Tongue (tissue), 1 donor: ENCODE measurements at regions not wholly inside any gene's neighbourhood (a gene's known extent, or its start where the extent isn't known, plus 50 kb on each side); places are given as distances from the start of the nearest gene placed in this dataset.
"Not testable (repeated sequence)": the region's sequence is repeated elsewhere in the genome, so short reads cannot be mapped to it uniquely, and the experiment has no call there.

Source experiments
- DNase-seq: peaks from one replicate; pipeline ENCODE4 v3.0.0-alpha.2; 2015

DNA sequence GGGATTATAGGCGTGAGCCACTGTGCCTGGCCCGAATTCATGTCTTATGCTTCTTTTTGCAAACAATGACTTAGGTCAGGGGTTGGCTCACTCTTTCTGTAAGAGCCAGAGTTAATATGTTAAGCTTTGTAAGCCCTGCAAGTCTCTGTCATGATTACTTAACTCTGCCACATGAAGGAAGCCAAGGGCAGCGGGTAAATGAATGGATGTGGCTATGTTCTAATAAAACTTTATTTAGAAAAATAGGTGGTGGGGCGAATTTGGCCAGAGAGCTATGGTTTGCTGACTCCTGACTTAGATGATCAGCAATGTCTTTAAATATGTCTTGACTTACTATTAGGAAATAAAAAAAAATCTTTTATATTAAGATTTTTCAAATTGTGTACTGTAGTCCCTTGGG lies 114.9 kb upstream of the ZFP64 start:
- no peak for DNase-seq

DNA sequence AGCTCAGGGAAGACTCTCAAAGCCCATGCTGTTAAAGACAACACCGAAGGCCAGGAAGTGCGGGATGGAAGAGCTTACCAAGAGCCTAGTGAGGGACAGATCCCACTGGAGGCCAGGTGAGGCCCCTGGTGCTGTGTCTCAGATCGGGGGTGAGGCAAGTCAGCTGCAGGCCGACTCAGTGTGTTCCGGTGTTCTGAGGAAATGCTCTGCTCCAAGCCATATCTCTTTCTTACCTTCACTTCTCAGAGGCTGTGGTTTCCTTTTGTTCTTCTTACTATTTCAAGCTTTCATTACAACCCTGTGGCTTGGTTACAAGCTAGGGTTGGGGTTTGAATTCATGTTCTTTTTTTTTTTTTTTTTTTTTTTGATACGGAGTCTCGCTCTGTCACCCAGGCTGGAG lies 114.3 kb upstream of the ZFP64 start:
- no peak for DNase-seq

DNA sequence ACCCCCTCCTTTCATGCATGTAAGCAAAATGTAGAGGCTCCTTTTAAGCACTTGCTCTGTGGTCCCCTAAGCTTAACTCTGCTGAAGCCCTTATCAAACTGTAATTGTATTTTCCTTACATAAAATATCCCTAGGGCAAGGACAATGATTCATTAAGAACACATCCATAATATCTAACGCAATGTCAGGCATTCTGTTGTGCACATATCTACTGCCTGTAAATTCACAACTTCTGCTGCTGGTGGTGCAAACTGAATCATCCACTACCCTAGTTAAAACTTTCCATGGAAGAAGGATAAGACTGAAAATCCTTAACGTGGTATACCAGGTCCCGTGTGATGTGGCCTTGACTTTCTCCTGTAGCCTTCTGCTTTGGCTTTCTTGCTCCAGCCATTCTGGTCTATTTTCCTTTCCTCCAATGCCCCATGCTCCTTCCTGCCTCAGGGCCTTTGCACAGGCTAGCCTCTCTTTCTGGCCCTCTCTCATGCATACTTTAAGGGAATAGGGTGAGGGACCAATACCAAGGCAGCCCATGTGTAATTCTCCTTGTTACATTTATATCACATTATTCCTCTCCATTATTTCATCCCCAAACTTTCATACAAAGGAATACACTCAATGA lies 113.6 kb upstream of the ZFP64 start:
- DNase-seq: no peak

DNA sequence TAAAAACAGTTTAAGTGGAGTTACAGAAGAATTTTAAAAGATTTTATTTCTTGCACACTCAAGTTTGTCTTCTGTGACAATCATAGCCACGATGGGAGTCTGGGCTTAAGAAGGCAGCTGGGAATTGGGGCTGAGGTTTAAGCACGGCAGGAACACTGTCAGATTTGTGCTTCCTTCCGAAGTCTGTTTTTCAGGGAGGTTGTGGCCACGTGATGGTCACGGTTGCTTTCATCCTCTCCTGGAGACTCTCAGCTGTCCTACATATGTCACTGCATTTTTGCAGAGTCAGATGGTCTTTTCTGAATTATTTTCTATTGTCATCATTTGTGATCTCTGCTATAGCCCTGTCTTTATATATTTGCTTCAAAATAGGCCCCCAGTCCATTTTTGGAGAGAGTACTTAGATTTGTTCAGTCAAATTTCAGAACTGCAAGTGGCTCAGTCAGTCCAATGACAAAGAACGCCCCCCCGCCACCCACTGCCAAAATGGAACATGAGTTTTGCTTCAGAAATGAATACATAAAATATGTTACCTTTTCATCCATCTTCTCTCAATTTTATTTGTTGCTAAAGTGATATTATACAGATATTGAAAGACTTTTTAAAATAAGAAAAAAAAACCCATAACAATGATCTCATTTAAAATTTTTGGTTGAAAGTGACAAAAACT lies 111.8 kb upstream of the ZFP64 start:
- peak; percentile 24 for DNase-seq

DNA sequence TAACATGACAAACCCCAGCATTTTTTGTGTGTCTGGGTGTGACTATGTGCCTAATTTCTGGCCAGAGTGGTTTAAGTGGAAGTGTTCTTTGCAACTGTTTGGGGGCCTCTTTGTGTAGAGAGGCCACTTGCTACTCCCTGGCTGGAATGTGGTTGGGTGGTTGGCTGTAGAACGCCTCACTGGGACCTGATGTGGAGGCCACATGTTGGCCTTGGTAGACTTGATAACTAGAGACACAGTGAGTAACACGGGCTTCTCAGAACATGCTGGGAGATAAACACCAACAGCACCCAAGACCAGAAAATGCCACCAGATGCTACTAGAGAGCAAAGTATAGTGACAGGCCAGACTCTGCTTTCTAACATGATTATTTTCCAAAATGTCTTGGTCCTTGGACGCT lies 111.2 kb upstream of the ZFP64 start:
- DNase-seq: no peak

DNA sequence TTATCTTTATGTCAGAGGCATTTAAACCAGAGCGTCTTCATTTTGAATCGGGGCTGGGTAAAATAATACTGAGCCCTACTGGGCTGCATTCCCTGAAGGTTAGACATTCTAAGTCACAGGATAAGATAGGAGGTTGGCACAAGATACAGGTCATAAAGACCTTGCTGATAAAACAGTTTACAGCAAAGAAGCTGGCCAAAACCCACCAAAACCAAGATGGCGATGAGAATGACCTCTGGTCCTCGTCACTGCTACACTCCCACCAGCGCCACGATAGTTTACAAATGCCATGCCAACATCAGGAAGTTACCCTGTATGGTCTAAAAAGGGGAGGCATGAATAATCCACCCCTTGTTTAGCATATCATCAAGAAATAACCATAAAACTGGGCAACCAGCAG lies 110.5 kb upstream of the ZFP64 start:
- DNase-seq: not testable (repeated sequence)

DNA sequence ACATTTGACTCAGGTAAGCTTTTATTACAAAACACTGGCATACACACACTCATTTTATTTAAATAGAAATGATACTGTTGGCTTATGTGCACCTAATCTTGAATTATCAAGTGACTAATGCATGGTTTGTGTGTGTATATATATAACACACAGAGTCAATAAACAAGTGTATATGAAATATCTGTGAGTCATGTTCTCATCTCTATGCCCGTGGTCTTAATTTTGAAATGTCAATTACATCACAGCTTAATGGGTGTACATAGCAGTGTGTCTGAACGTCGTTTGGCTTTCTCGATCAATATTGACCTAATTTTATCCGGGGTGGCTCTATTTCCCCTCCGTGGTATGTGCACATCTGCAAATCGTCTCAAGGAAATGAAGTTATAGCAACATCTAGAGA lies 104.0 kb upstream of the ZFP64 start:
- no peak for DNase-seq

DNA sequence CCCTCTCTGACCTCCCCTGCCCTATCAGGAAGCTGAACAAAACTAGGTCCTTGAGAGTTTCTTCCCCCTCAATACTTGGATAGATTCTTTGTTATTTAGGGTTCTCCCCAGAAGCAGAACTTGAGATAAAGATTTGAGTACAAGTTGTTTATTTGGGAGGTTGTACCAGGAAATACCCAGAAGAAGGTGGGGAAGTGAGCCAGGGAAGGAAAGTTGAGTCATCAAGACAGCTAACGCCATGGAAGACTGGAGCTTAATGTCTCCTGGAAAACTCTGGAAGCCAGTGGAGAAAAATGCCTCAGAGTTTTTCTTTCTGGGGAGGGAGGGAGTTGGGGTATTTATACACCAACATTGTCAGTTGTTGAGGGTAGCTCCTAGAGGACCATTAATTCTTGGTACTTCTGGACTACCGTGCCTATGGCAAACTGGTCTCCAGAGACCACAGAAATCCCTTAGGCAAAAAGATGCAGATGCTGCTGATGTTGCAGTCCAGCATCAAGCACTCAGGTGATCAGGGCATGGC lies 102.6 kb upstream of the ZFP64 start:
- no peak for DNase-seq

DNA sequence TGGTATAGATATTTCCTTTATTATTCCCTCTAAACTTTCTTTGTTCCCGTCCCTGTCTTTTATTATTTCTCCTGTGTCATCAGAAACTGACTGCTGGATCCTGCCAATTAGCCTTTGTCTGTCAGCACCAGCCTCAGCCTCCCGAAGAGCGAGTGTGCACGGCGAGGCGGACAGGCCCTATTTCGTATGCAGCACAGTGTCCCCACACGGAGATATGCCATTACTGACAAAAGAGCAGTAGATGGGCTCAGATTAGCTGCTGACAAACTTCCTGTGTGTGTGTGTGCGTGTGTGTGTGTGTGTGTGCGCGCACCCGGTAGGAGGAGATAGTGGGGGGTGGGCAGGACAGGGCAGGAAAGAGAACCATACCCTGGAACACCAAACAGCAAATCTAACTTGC lies 99.5 kb upstream of the ZFP64 start:
- DNase-seq: no peak

DNA sequence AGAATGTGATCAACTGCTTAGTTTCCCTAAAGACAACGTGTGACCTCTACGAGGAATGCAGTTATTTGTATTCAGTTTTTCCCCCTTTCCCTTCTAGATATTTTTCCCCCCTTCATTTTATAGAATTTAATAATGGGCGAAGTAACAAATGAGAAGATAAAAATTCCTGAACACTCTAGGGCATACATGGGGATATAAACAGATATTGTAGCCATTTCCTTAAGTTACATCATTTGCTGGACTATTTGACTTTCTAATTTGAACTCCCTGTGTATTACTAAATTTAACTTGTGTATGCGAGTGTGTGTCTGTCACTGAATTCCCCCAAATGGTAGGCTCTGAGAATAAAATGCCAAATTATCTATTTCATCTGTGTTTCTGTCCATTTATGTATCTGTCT lies 99.0 kb upstream of the ZFP64 start:
- DNase-seq: no peak

DNA sequence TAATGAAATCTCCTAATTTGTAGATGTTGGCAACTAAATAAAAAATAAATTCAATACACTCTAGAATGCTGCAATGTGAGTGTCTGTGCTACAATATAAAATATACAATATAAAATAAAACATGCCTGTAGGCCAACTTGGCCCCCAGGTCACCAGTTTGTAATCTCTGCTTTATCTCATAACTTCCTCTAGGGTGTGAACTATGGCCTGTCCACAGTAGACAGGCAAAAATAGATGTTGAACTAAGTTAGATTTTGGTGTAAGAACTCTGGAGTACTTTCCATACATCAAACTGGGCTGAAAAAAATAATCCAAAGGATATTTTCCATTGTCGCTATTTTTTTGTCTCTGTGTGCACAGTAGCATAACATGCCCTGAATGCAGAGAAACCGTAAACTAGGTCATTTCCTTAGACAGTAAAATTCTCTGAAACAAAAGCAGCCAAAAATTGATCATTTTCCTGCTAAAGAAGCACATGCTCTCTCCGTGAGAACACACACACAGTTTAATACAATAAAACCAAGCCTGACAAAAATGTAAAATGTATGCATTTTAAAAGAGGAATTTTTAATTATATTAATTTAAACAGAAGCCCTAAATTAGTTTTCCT lies 98.5 kb upstream of the ZFP64 start:
- no peak for DNase-seq

DNA sequence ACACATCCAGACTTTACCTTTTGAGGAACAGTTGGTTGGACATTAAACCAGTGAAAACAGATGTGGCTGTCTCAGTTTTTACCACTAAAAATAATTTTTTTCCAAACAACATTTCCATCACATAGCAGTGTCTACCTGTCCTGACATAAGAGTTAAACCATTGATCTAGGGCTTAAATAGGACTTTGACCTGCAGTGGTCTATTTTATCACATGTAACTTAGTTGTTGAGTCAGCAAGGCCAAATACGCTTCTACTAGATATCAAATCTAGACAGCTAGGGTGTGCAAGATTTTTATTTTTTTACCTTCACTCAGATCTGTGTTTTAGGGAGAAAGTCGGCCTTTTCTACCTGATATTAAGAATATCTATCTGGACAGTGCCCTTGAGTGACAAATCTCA lies 88.8 kb upstream of the ZFP64 start:
- no peak for DNase-seq

DNA sequence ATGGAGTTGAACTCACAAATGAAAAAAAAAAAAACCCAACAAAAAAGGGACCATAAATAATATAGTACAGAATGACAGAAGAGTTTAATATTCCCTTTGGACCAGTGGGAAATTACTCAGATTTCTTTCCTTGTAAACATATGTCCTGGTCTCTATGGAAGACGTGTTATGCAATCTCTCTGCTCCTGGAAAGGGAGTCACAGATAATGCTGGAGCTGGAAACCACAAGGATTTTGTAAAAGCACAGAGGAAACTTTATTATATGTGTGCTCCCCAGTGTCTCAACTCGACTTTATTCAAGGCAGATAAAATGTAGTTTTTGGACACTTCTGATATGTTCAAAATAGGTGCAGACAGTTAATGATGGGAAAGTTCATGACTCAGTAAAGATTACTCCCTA lies 88.1 kb upstream of the ZFP64 start:
- DNase-seq: no peak

DNA sequence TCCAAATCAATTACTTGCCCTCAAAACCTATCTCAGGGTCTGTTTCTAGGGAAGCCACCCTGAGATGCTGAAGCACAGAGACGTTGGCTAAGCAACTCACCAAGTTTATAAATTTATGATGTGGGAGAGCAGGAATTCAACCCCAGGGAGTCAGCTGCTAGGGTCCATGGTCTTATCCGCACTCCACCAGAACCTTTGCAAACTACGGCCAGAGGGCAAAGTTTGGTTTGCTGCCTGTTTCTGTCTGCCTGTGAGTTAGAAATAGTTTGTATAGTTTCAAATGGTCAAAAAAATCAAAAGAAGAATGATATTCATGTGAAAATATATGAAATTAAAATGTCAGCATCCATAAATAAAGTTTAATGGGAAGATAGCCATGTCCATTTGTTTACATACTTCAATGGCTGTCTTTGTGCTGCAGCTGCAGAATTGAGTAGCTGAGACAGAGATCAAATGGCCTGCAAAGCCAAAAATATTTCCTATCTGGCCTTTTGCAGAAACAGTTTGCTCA lies 83.7 kb upstream of the ZFP64 start:
- peak; percentile 38 for DNase-seq

DNA sequence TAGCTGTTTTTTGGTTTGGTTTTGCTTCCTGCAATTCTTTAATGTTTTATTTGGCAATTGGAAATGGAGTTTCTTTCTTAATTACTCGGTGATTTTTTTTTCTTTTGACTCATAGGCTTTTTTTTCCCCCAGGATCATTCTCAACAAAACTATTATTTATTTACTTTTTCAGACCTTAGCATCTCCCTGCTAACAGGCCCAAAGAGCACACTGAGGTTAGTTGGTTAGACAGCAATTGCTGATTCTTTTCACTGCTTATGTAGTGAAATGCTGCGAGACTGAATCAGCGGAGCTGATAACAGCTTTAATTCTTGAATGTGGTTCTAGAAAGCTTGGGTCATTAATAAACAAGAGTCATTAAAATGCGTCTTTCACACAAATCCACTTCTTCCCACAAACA lies 79.1 kb upstream of the ZFP64 start:
- no peak for DNase-seq

DNA sequence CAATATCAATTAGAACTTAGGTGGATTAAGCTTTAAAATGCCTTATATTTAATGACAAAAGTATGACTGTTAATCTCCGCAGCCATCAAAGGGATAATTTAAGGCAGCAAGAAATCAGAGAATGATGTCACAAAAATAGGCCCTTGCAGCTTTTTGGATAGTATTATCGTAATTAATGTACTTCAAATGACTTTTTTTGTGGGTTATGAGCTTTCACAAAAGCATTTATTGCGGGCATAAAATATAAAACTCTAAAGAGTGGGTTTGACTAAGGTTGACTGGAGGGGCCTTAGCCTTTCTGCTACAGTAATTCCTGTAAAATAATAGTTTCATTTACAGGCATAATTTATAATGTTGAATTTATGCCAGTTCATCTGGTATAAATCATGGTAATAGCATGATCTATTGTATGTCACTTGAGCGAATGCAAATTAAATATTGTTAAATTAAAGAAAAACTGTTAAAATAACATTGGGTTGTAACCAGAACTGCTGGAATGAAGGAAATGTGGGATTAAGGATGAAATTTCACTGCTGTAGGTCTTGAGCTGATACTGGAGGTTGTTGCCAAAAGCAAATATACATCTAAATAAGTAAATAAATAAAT lies 78.5 kb upstream of the ZFP64 start:
- DNase-seq: no peak

DNA sequence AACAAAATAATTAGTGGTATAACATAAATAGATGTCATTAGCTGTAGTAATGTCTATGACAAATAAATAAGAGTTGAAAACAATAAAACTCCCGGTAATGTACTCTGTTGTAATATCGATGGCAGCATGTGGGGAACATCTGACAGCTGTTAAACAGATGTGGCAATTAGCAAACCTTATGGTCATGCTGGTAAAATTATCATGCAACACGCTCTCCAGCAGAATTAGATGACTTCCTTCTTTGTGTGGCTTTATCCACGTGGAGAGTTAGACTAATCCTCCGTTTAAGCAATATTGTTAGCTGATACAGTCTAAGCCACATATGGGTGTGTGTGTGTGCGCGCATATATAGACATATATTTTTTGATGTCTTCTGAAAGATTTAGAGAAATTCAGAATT lies 77.7 kb upstream of the ZFP64 start:
- DNase-seq: peak; percentile 86

DNA sequence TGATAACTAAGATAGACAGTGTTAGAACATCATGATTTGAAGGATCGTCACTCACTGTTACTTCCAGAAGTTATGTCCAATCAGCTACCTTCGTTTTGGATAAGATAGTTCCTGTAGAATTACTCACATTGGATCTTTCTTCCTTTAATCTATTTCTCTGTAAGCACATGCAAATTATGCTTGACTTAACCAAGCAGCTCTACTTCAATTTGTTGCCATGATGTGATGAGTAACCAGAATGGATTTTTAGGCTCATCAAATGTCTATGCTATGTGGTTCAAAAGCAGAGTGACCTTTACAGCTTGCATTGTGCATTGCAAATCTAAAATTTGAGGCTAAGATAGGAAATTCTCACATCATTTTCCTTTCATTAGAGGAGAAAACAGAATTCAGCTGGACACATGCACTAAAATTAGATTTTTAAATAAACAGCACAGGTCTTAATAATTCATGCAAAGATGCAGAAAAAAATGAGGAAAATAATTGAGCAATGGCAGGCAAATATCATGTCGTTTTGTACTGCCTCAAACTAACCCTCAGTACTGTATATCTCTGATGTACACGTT lies 76.7 kb upstream of the ZFP64 start:
- DNase-seq: no peak

DNA sequence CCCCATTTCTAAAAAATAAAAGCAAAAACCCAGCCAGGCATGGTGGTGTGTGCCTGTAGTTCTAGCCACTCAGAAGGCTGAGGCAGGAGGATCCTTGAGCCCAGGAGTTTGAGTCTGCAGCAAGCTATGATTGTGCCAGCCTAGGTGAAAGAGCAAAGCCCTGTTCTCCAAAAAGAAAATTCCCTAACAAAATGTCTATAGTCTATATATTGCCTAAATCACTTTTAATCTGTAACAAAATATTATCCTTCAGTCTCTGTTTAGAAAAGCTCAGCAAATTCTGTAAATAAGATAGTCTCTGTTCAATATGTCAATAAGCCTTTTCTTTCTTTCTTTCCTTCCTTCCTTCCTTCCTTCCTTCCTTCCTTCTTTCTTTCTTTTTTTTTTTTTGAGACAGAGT lies 75.8 kb upstream of the ZFP64 start:
- no peak for DNase-seq

DNA sequence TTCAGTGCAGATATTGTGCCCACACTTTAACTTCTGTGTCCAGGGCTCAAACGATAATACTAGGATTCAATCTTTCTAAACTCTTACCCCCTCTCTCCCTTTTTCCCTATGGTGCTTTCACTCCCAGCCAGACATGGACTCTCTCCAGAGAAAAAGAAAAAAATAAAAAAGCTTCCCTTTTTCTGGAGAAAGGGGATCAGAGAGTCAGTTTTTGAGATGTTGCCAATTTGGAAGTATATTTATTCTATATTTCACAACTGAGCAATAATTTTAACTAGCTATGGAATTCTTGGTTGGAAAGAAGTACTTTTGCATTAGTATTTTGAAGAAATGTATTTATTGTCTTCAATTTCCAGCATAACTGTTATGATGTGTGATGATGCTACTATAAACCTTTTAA lies 72.2 kb upstream of the ZFP64 start:
- peak; percentile 7 for DNase-seq

DNA sequence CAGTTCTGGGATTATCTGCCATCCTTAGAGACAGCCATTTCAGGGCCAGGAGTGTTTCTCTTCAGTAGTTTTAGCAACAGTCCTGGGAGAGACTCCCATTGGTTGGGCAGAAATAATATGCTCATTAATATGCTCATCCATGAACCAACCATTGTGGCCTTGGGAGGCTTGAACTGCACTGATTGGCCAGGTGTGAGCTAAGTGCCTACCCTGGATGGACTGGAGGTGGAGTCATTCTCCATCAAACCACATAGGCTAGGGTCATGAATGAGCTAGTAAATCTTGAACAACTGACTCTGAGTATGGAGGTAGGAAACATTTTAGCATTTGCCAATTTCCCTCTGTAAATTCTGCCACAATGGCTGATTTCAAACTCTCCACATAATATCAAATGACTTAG lies 70.2 kb upstream of the ZFP64 start:
- DNase-seq: no peak

DNA sequence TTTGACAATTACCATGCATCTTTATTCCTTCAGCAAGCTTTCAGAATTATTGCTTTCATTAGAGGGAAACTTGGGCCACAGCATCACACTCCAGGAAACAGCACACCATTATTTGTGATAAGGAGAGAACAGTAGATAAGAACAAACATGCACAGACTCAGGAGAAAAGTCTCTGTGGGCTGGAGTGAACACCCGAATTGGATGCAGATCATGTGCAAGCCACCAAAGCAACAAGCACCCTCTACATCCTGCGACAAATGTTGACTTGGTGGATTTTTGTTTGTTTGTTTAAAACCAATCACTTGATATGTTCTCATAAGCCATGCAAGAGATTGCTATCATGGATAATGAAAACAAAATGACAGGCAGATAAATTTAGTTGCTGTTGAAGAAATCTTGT lies 67.7 kb upstream of the ZFP64 start:
- DNase-seq: no peak

DNA sequence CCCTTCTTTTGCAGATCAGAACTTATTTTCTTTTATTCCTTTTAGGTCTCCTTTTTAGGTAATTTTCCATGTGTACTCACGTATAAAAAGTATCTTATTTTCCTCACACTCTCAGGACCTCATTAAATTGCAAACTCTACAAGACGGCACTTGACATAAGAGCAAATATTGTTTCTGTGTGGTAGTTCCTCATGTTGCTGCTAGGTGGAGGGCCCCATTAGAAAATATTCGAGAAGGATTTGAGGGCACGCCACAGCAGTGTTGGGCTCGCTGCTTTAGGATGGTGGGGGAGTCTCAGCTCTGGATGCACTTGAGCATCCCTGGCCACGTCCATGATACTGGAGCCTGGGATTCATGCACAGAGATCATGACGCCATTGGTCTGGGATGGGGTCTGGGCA lies 64.9 kb upstream of the ZFP64 start:
- DNase-seq: no peak
